Keratinocyte (primary cell): ENCODE measurements at regions not wholly inside any gene's neighbourhood (a gene's known extent, or its start where the extent isn't known, plus 50 kb on each side); places are given as distances from the start of the nearest gene placed in this dataset.

Experiments used
- DNase-seq: peaks from one replicate; pipeline ENCODE4 v3.0.0-alpha.2; 2011; ENCODE audit warnings: low read depth, missing footprints, low spot score
- FAIRE-seq: peaks from 2 replicates; lab custom pipeline; 2011; peaks lifted over from hg19 to GRCh38; lab: Jason Lieb, UNC
- H2AFZ ChIP-seq: 2 replicates; pipeline ENCODE4 v1.6.0; 2012; ENCODE audit warnings: low read length, control low read depth, inconsistent platforms; ENCODE audit not compliant: control insufficient read depth
- H3K27ac ChIP-seq: 2 replicates; pipeline ENCODE4 v1.5.1; 2011; ENCODE audit warnings: low read length; ENCODE audit not compliant: control insufficient read depth, insufficient read depth
- H3K27me3 ChIP-seq: 3 replicates; pipeline ENCODE4 v1.6.0; 2011; ENCODE audit warnings: low read length; ENCODE audit not compliant: control insufficient read depth, insufficient read depth; ENCODE audit errors: extremely low read depth
- H3K36me3 ChIP-seq, 2 experiments: 2 replicates in 1 of 2; 3 replicates in 1 of 2; pipeline ENCODE4 v1.5.1; 2011; ENCODE audit warnings: low read length in 2 of 2, mild to moderate bottlenecking in 1 of 2; ENCODE audit not compliant: control insufficient read depth in 2 of 2, insufficient read depth in 2 of 2; ENCODE audit errors: extremely low read depth in 1 of 2
- H3K4me1 ChIP-seq: 3 replicates; pipeline ENCODE4 v1.5.1; 2011; ENCODE audit warnings: low read length; ENCODE audit not compliant: control insufficient read depth, insufficient read depth; ENCODE audit errors: extremely low read depth
- H3K4me2 ChIP-seq: 3 replicates; pipeline ENCODE4 v1.6.0; 2011; ENCODE audit warnings: low read depth, low read length; ENCODE audit not compliant: control insufficient read depth, insufficient read depth; ENCODE audit errors: extremely low read depth
- H3K4me3 ChIP-seq, 3 experiments: fragments of 200-600 bp in 1 of 3; sonication (generic) in 1 of 3; 2 replicates in 2 of 3; 3 replicates in 1 of 3; pipeline ENCODE4 v1.5.1; 2011 to 2016; ENCODE audit warnings: low read length in 3 of 3, mild to moderate bottlenecking in 3 of 3, control low read depth in 2 of 3, inconsistent platforms in 1 of 3, low read depth in 1 of 3, mixed read lengths in 1 of 3, mixed run types in 1 of 3, moderate library complexity in 1 of 3; ENCODE audit not compliant: control insufficient read depth in 2 of 3, insufficient read depth in 2 of 3; ENCODE audit errors: extremely low read depth in 1 of 3
- H3K79me2 ChIP-seq: 2 replicates; pipeline ENCODE4 v1.6.0; 2012; ENCODE audit warnings: low read length; ENCODE audit not compliant: control insufficient read depth, insufficient read depth
- H3K9ac ChIP-seq: 3 replicates; pipeline ENCODE4 v1.6.0; 2011; ENCODE audit warnings: low read length; ENCODE audit not compliant: control insufficient read depth, insufficient read depth; ENCODE audit errors: extremely low read depth
- H3K9me1 ChIP-seq: 3 replicates; pipeline ENCODE4 v1.6.0; 2011; ENCODE audit warnings: low read length; ENCODE audit not compliant: control insufficient read depth, insufficient read depth; ENCODE audit errors: extremely low read depth
- H3K9me3 ChIP-seq: 2 replicates; pipeline ENCODE4 v1.5.1; 2012; ENCODE audit warnings: low read depth, low read length; ENCODE audit not compliant: control insufficient read depth
- H4K20me1 ChIP-seq: 3 replicates; pipeline ENCODE4 v1.6.0; 2011; ENCODE audit warnings: low read length; ENCODE audit not compliant: control insufficient read depth, insufficient read depth; ENCODE audit errors: extremely low read depth
- EZH2 ChIP-seq: IDR thresholded peaks from one replicate; pipeline ENCODE4 v1.6.1; 2012; ENCODE audit warnings: inconsistent platforms, mild to moderate bottlenecking, low read length, moderate library complexity
- dilution Hi-C: fragments of 300-500 bp; cut with MboI; formaldehyde crosslinking; loops from one replicate; pipeline ENCODE4 v1.7.0; 2020; ENCODE audit warnings: low sequenced_read_pairs; ENCODE audit not compliant: extremely low pct_ligation_motif_present
- TF ChIP-seq, protein P1 (sequence below), 3 experiments: IDR thresholded peaks in 1 of 3; conservative IDR thresholded peaks in 1 of 3; optimal IDR thresholded peaks in 1 of 3; 2 replicates in 2 of 3; 3 replicates in 1 of 3; pipeline versions ENCODE3 to v1.5.1; 2011; ENCODE audit warnings: low read length in 3 of 3, mild to moderate bottlenecking in 3 of 3, moderate library complexity in 2 of 3, control low read depth in 1 of 3, inconsistent platforms in 1 of 3; ENCODE audit not compliant: insufficient read depth in 2 of 3; ENCODE audit errors: extremely low read depth in 1 of 3

DNA sequence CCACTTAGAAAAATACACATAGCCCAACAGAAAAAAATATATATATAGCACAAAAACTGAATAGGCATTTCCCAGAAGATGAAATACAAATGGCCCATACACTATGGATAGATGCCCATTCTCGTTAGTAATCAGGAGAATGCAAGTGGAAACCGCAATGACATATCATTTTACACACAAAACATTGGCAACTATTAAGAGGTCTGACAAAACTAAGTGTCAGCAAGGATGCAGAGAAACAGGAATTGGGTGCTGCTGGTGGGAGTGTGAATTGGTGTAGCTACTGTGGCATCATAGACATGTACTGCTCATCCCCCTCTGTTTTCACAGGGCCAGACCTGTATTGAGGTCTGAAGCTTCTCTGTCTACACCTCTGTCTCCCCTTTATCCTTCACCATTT lies 320.0 kb downstream of the IDS start:
- Histone ChIP-seq H3K36me3 (no peaks in the 10 kb centered on the region), H3K4me3 (no peak overlapping the region), H4K20me1 (no peaks in the 10 kb centered on the region), H3K27ac (no peak overlapping the region), H2AFZ (no peak overlapping the region), H3K27me3 (no peaks in the 10 kb centered on the region), H3K9me3 (no peaks in the 10 kb centered on the region), H3K9me1 (no peaks in the 10 kb centered on the region), H3K4me1 (no peaks in the 10 kb centered on the region), H3K4me2 (no peak overlapping the region), H3K9ac (no peak overlapping the region), H3K79me2 (no peaks in the 10 kb centered on the region)
- no peak for DNase-seq
- dilution Hi-C loops: no loop called here
- FAIRE-seq: no peak
- no peak for TF ChIP-seq EZH2
- TF ChIP-seq, protein P1, sequence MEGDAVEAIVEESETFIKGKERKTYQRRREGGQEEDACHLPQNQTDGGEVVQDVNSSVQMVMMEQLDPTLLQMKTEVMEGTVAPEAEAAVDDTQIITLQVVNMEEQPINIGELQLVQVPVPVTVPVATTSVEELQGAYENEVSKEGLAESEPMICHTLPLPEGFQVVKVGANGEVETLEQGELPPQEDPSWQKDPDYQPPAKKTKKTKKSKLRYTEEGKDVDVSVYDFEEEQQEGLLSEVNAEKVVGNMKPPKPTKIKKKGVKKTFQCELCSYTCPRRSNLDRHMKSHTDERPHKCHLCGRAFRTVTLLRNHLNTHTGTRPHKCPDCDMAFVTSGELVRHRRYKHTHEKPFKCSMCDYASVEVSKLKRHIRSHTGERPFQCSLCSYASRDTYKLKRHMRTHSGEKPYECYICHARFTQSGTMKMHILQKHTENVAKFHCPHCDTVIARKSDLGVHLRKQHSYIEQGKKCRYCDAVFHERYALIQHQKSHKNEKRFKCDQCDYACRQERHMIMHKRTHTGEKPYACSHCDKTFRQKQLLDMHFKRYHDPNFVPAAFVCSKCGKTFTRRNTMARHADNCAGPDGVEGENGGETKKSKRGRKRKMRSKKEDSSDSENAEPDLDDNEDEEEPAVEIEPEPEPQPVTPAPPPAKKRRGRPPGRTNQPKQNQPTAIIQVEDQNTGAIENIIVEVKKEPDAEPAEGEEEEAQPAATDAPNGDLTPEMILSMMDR (optimal IDR thresholded peaks at IDR 0.05 in 1 of 3, IDR thresholded peaks at IDR 0.05 in 1 of 3, conservative IDR thresholded peaks at IDR 0.05 in 1 of 3; ENCODE audit: extremely low read depth in 1 of 3, insufficient read depth in 2 of 3, low read length in 3 of 3): no peak

DNA sequence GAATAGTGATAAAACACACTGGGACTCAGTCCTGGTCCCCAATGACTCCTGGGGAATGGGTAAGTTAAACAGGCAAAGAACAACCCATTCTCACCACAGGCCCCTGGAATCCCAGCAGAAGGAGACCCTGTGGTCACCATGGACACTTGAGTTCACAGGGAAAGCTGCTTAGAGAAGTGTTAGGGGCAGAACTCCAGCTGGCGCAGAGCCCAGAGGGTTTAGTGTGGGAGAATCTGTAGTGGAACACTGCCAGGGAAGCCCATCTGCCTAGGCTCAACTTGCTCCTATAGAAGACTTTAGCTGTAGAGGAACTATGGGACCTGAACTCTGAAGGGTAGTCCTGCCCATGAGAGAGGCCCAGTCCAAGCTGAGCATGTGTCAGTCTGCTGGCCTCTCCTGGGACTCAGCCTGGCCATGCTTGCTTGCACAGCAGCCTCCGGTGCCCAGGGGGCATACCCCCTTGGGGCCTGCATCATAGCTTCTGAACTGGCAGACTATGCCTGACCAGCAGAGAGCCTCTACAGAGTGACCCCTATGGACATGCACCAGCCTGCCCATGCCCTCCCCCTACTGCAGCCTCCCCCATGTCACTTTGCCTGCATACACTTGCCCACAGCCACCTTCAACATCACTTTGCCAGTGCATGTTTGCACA lies 343.5 kb downstream of the IDS start:
- no peaks in the 10 kb centered on the region for H3K27me3 ChIP-seq
- no peaks in the 10 kb centered on the region for H4K20me1 ChIP-seq
- DNase-seq (no peak), FAIRE-seq (no peak)
- H3K27ac ChIP-seq: no peak overlapping the region
- TF ChIP-seq, protein P1 (optimal IDR thresholded peaks at IDR 0.05 in 1 of 3, IDR thresholded peaks at IDR 0.05 in 1 of 3, conservative IDR thresholded peaks at IDR 0.05 in 1 of 3; ENCODE audit: extremely low read depth in 1 of 3, insufficient read depth in 2 of 3, low read length in 3 of 3): no peak
- no peak for TF ChIP-seq EZH2
- no peaks in the 10 kb centered on the region for H3K9me1 ChIP-seq
- H2AFZ ChIP-seq: no peak overlapping the region
- no peaks in the 10 kb centered on the region for H3K79me2 ChIP-seq
- H3K9me3 ChIP-seq: peaks cover 3% of the 10 kb centered on the region
- H3K36me3 ChIP-seq: no peaks in the 10 kb centered on the region
- no peaks in the 10 kb centered on the region for H3K4me1 ChIP-seq
- H3K4me2 ChIP-seq: no peak overlapping the region
- dilution Hi-C loops: no loop called here
- H3K4me3 ChIP-seq: no peak overlapping the region
- H3K9ac ChIP-seq: no peak overlapping the region
